ENCODE measurements at regions not wholly inside any gene's neighbourhood (a gene's known extent, or its start where the extent isn't known, plus 50 kb on each side); places are given as distances from the start of the nearest gene placed in this dataset.

DNA sequence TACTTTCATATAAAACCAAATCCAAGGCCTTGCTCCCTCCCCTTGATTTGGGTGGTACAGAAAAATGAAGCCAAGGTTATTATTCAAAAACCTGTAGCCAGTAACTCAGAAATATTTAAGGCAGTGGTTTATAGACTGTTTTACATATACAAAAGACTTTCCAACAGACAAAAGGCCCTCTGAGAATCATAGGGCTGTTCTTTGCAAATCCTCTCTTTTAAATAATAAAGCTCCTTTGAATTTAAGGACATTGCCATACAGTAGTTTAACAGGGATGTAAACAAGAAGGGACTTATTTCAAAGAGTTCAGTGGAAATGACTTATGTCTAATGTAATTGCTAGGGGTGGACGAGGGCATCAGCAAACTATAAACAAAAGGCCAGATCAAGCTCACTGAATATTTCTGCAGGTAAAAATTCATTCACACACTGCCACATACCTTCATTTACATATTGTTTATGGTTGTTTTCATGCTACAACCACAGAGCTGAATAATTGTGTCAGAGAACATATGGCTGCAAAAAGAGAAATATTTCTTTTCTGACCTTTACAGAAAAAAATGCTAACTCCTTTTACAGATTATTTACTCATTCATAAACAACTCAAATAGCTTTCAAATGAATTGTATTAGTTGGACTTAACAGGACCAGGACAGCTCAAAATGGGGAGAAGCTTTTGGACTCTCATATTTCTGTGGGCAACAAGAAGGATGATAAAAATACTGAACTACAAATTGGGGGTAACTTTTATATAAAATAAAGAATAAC is 665.6 kb downstream of the SLITRK1 start:
- DNase-seq (ENCODE audit: low spot score), result no peak

DNA sequence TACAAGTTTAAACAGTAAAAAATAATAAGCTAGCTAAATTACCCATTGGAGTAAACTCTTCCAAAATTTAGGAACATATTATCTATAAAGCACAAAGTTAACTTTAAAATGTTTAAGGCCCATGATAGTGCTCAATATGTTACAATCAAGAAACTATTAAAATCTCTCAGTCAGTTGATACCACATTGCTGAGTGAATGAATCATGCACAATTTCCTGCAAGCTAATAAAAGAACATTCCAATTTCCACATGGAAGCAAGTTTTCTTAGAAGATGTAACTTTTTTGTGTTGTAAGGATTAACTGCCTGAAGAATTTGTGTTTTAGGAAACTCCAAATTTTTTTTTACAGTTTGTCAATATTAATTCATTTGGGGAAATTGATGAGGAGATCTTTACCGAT is 666.6 kb downstream of the SLITRK1 start:
- no peak for DNase-seq (ENCODE audit: low spot score)

DNA sequence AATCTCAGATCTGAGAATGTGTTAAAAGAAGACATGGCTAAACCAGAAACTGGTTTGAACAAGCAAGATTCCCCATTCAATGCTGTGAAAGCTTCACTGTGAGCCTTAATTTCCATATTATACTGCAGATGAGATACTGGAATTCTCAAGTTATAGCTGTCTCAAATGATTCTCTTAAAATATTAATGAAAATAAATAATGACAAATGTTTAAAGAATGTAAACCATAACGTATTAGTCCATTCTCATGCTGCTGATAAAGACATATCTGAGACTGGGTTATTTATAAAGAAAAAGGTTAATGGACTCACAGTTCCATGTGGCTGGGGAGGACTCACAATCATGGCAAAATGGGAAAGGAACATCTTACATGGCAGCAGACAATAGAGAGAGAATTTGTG is 667.8 kb downstream of the SLITRK1 start:
- DNase-seq (ENCODE audit: low spot score), result no peak

DNA sequence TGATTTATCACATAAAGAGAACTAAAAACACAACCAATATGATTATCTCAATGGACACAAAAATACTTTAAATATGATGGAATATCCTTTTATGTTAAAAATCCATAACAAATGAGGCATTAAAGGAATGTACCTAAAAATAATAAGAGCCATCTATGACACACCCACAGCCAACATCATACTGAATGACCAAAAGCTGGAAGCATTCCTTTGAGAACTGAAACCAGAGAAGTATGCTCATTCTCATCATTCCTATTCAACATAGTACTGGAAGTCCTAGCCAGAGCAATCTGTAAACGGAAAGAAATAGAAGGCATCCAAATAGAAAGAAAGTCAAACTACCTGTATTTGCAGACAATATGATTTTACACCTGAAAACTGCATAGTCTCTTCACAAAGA is 671.0 kb downstream of the SLITRK1 start:
- DNase-seq (ENCODE audit: low spot score), result no peak

DNA sequence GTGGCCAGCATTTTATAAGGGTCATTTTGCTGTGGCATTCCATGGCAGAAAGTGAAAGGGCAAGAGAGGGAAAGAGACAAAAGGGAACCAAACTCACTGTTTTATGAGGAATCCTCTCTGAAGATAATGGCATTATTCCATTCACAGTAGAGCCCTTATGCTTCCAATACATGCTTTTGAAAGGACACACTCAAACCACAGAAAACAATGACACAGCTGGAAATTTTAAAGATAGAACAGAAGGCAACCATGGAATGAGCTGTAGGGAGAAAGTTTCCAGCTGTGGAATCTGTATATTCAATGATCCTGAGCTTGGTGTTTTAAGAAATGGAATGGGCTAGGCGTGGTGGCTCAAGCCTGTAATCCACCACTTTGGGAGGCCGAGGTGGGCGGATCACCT is 677.4 kb downstream of the SLITRK1 start:
- no peak for DNase-seq (ENCODE audit: low spot score)

DNA sequence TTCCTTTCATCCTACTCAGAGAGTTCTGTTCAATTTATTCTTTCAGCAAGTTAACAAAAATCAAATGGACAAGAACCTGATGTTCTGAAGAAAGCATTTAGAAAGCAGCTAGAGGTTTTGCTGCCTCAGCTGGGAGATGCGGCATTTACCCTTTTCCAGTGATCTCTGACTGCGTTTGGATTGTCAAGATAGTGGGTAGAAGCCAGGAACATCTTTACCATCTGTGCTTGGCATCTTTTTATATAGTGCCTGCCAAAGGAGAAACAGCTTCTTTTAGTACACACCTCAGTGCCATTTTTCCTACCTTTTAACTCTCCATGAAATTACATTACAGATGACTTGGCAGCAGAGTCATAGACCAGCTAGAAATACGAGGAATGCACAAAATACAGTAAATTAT is 680.8 kb downstream of the SLITRK1 start:
- DNase-seq (ENCODE audit: low spot score), result no peak

DNA sequence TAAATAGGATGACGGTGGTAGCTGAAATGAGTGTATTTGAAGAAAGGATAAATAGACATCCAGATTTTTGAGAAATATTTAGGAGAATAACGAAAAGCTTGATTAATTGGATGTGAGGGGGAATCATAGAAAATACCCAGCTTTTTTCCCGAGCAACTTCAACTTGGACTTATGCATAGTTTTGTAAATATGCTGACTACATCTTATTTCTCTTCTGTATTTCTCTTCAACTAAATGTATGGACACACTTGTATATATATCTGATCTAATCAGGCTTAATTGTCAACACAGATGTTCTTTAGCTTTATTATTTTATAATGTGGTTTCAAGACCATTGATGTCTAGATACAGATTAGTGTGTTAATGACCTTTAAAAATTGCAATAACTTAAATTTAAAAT is 685.0 kb downstream of the SLITRK1 start:
- DNase-seq (ENCODE audit: low spot score), result no peak

DNA sequence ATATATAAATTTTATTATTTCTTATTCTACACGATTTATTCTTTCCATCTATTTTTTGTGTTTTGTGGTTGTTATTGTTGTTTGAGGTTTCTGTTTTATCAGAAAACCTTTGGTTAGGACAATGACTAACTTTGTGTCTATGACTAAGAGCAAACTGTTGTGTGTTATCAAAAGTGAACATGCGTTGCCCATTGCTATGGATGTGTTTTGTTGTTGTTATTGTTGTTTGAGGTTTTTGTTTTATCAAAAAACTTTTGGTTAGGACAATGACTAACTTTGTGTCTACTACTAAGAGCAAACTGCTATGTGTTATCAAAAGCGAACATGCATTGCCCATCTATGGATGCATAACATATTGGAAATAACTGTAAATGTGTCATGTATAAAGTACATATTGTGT is 692.3 kb downstream of the SLITRK1 start:
- no peak for DNase-seq (ENCODE audit: low spot score)

DNA sequence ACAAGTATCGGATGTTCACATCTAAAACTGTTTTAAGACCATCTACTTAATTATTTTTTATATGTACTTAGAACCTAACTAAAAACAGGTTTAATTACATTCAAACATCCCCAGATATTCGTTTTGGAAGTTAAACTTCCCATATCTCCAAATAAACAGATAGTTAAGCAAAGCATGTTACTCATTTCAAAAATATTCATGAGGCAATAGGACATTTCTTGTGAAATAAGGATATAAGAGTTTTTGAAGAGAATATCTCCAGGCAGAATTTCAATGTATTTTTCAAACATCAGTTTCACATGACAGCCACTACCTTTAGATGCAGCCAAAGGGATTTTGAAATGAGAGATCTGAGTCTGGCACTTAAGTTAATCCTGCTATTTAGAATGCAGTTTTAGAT is 697.5 kb downstream of the SLITRK1 start:
- DNase-seq (ENCODE audit: low spot score), result no peak

DNA sequence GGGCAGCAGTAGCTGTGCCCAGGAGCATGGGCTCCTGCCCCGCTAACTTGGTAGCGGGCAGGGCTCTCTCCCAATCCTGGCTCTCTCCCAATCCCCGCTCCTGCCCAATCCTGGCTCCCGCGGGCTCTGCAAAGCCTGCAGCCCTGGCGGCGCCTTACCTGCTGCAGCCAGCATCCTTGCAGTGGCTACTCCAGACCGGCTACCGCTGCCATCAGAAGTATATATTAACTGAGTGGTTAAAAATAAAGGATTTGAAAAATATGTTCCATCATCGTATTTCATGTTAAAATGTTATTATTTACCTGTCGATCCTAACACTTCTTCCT is 698.2 kb downstream of the SLITRK1 start:
- DNase-seq (ENCODE audit: low spot score), result no peak

DNA sequence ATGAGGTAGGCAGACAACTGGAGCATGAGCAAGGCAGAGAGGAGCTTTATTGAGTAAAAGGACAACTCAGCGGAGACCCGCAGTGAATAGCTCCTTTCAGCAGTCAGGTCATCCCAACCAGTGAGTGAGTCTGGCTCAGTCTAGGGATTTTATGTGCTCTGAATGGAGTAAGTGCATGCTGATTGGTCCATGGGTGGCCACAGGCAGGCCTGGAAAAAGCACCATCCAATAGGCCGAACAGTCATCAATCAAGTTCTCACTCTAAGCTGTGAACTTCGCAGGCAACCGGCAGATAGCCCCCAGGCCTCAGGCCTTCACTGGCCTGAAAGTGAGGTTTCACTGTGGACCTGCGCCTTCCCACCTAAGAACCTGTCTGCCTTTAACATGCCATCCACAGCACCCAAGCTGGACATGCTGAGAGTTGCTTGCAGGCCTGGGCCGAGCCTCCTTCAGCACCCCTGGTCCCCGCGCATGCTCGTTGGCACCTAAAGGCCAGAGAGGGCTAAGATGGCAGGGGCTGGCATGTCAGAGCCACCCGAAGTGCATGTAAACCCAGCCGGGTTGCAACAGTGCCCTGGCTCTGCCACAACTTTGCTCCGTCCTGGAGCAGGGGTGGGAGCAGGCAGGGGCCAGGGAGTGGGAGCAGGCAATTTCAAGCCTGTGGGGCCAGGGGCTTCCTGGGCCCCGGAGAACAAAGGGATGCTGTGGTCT is 698.7 kb downstream of the SLITRK1 start:
- DNase-seq (ENCODE audit: low spot score), result no peak

DNA sequence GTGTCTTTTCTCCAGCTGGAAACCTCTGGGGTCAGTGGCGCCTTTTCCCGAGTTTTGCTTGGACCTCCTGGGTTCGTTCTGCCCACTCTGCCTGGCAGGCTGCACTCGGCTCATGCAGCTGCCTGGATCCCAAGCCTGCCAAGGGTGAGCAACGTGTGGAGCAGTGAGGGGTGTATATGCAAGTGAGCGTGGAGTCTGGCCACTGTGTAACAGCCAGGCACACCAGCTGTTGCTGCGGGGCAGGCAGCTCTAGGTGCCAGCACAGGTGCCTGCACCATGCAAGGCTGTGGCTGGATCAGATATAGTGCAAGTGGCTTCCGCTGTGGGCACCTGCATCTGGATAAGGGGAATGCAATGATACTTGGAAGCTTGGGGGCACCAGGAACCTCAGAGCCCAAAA is 699.4 kb downstream of the SLITRK1 start:
- DNase-seq (ENCODE audit: low spot score), result no peak

DNA sequence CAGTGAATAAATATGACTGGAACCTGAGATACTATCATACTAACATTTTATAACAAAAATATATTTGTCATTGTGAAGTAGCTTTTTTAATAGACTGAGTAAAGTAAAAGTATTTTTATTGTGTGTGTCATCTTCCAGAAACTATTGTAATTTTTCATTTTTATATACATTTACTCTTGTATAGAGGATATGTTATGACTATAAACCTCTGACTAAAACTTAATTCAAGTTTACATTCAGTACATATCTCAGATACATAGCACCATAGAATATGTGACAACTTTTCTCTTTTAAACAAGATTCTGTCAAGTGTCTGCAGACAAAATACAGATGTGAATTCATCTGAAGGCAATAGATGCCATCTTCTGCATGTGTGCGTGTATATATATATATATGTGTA is 704.3 kb downstream of the SLITRK1 start:
- no peak for DNase-seq (ENCODE audit: low spot score)

DNA sequence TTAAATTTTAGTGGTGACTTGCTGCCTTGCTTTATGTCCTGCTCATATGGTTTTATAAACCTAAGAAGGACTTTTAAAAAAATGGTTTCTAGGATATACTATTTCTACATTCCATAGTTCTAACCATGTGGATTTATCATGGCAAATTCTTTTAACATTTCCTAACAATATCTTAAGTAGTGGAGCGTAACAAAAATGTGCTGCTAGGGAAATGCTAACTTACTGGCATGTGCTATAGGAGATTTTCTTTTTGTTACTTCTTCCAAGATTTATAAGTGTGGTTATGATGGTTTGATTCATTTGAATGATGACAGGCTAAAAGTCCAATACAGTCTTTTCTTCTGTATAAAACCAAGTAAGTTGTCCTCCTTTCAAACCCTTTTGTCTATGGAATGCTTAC is 713.7 kb downstream of the SLITRK1 start:
- no peak for DNase-seq (ENCODE audit: low spot score)

DNA sequence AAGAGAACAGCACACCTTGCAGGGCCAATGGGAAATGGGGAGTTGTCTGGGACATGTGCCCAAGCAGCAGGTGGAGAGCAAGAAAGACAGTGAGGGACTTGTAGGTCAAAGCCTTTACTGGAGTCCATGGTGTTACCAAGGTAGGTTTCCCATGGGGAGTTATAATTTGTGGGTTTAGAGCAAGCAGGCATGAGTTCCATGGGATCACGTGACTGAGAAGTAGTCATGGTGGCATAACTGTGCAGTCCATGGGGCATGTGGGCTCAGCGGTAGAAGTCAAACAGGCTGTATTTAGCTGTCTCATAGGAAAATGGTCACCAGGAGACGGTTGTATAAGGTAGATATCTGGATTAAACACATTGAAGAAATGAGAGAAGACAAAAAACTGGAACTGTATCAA is 715.1 kb downstream of the SLITRK1 start:
- no peak for DNase-seq (ENCODE audit: low spot score)

DNA sequence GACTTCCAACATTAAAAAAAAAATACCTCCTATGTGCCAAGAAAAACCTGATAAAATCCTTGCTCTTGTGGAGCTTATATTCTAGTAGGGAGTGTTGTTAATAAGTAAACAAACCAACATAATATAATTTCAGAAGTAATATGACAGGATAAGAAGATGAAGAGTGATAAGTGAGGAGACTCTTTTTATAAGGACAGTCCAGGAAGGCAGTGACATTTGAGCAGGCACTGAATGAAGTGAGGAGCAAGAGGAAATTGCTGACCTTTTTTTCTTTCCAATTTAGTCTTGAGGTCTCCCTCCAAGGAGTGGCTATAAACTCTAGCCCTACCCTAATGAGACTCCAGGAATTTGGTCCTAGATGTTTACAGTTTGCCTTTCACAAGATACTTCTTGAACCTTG is 715.7 kb downstream of the SLITRK1 start:
- DNase-seq (ENCODE audit: low spot score), result no peak

DNA sequence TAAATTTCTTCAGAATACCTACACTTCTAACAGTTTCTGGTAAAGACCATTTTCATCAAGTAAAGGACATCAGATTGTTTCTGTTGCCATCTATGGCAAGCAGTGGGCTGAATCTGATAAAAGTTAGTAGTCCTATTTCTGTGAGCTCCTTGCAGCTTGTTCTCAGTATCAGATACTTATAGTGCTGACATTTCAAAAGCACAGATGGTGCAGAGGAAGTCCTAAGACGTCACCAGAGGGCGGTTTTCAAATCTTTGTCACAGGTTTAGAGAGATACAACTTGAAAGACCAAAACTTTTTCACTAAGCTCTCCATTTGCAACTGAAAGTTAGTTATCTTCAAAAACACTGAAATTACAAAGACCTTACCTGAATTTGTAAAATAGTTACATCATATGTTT is 719.8 kb downstream of the SLITRK1 start:
- no peak for DNase-seq (ENCODE audit: low spot score)

DNA sequence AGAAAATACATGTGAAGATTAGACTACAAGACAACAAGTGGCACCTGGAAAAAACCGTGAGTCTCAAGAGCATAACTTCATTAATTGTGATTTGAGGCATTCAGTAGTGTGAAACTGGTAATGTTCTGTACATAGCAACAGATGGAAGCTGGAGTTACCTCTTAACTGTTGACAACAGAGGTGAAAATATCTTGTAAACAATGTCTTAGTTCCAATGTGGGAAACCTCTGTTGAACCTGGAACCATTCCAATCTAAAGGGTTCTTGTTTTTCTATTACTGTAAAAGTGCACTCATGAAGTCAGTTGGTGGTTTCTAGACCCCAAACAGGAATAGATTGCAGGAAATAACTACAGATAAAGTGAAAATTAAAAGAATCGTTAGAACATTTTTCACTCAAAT is 728.4 kb downstream of the SLITRK1 start:
- no peak for DNase-seq (ENCODE audit: low spot score)

DNA sequence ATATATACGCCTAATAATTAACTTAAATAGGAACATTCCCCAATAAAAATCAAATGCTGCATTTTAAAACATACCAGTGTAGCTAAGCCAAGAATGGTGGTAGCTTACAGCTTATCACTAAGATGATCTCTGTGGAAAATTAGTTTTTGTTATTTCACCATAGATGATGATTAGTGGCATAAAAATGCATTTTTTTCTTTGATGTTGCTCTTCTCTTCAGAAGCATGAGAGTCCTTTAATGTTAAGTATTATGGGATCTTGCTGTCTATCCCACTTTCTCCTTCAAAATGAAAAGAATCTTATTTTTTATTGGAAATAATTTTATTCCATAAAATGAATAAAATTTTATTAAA is 731.0 kb downstream of the SLITRK1 start:
- no peak for DNase-seq (ENCODE audit: low spot score)

DNA sequence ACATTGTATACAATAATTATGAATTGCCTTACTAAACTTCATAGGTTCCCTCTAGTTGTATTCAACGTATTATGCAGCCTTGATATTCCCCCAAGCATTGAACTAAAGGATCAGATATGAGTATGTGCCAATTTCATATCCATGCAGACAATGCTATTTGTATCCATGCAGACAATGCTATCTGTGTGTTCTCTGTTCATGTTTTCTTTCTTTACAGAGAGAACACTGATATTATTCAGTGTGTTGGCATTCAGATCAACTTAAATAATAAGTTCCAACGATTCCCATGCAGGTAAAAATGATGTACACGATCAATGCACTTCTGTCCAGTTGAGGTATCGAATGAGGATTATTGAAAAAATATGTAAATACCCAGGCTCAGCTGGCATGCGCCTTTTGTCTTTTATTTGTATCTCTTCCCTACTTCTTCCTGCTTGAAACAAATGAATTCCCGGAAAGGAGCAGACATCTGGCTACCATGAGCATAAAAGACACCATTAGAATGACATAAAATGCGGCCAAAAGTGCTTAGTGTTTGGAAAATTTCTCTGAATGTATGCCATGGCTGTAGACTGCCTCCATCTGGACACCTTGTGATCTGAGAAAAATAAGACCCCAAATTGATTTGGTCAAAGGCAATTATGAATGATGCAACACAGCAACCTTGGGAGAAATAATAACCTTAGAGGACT is 731.5 kb downstream of the SLITRK1 start:
- DNase-seq (ENCODE audit: low spot score), result no peak

DNA sequence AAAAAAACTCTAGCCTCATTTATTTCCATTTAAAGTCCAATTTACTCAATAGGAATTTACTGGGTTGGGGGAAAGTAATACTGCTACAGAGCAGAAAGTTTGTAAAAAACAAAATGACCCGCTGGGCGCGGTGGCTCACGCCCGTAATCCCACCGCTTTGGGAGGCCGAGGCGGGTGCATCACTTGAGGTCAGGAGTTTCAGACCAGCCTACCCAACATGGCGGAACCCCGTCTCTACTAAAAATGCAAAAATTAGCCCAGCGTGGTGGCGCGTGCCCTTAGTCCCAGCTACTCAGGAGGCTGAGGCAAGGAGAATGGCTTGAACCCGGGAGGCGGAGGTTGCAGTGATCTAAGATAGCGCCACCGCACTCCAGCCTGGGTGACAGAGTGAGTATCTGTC is 745.6 kb downstream of the SLITRK1 start:
- no peak for DNase-seq (ENCODE audit: low spot score)

DNA sequence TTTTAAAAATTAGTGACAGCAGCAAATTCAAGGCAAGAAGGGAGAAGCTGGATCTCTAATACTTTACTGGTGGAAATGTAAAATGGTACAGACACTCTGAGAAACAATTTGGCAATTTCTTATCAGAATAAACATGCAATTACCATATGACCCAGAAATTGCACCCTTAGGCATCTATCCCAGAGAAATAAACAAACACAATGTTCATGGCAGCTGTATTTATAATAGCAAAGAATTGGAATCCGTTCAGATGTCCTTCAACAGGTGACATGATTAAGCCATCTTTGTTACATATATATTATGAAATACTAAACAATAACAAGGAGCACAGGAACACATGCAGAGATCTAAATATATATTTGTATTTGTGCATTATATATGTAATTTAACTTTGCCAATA is 756.5 kb downstream of the SLITRK1 start:
- DNase-seq (ENCODE audit: low spot score), result no peak

DNA sequence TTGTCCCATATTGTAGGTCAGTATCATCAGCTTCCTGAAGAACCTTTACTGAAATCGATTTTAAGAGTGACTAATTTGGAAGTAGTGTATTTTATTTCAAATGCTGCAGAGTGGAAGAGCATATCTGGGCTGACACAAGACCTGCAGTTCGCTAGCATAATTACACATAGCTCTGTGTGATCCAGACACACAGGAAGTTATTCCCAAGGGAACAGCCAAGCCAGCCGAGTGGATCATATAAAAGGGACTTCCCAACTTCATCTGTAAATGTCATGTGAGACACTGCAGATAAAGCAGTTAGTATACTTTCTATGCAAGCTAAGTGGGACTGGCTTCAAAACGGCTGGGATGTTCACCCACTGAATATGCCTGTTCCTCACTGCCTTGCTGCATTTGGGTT is 760.4 kb downstream of the SLITRK1 start:
- DNase-seq (ENCODE audit: low spot score), result no peak

DNA sequence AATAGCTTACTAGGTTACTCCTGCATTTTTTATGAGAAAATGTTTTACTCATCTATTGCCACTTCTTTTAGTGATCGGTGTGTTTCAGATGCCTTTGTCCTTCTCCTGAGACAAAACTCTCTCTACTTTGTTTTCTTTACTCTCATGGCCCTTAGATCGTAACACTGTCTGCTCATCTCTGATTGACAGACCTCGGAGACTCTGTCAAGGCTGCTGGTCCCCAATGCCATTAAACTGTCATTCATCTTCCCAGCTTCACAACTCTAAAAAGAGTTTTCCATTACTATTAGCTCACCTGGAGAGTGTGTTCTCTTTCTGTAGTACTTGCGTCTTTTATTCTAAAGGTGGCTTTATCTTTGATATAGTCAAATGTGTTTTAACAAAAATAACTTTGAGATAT is 765.2 kb downstream of the SLITRK1 start:
- no peak for DNase-seq (ENCODE audit: low spot score)
